DOHH2 (cell line): ENCODE measurements at regions not wholly inside any gene's neighbourhood (a gene's known extent, or its start where the extent isn't known, plus 50 kb on each side); places are given as distances from the start of the nearest gene placed in this dataset.

Source experiments
- EZH2phosphoT487 ChIP-seq: fragments of 200-600 bp; sonication (generic); IDR thresholded peaks from 2 replicates; pipeline ENCODE4 v1.6.1; 2017; ENCODE audit warnings: borderline replicate concordance, mild to moderate bottlenecking, antibody characterized with exemption, low read length, moderate library complexity, mixed read lengths
- TF ChIP-seq, protein P1 (sequence below): fragments of 200-600 bp; sonication (generic); IDR thresholded peaks from one replicate; pipeline ENCODE4 v1.5.1; 2014; ENCODE audit warnings: antibody characterized with exemption, mild to moderate bottlenecking, low read depth, low read length; ENCODE audit not compliant: poor library complexity, severe bottlenecking

DNA sequence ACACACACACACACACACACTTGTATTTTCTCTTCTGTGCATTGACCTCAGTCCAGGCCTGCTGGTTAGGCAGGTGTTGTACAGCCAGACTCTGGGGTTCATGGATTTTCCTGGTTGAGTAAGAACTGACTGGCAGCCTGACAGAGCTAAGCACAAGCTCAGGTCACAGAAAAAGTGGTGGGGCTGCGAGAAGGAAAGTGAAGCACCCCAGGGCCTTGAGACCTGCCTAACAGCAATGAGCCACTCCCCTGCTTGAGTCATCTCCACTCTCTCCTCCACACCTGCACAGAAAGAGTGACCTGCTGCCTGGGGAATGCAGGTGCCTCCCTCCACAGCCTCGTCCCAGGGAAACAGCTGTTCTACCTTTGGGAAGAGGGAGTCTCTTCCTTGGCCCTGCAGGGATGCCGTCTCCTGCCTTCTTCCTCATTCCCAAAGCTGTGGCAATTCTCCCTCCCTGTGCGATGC lies 91.4 kb upstream of the LGALSL start:
- TF ChIP-seq, protein P1, sequence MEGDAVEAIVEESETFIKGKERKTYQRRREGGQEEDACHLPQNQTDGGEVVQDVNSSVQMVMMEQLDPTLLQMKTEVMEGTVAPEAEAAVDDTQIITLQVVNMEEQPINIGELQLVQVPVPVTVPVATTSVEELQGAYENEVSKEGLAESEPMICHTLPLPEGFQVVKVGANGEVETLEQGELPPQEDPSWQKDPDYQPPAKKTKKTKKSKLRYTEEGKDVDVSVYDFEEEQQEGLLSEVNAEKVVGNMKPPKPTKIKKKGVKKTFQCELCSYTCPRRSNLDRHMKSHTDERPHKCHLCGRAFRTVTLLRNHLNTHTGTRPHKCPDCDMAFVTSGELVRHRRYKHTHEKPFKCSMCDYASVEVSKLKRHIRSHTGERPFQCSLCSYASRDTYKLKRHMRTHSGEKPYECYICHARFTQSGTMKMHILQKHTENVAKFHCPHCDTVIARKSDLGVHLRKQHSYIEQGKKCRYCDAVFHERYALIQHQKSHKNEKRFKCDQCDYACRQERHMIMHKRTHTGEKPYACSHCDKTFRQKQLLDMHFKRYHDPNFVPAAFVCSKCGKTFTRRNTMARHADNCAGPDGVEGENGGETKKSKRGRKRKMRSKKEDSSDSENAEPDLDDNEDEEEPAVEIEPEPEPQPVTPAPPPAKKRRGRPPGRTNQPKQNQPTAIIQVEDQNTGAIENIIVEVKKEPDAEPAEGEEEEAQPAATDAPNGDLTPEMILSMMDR: no peak
- TF ChIP-seq EZH2phosphoT487: no peak
